ENCODE measurements at regions not wholly inside any gene's neighbourhood (a gene's known extent, or its start where the extent isn't known, plus 50 kb on each side); places are given as distances from the start of the nearest gene placed in this dataset.

DNA sequence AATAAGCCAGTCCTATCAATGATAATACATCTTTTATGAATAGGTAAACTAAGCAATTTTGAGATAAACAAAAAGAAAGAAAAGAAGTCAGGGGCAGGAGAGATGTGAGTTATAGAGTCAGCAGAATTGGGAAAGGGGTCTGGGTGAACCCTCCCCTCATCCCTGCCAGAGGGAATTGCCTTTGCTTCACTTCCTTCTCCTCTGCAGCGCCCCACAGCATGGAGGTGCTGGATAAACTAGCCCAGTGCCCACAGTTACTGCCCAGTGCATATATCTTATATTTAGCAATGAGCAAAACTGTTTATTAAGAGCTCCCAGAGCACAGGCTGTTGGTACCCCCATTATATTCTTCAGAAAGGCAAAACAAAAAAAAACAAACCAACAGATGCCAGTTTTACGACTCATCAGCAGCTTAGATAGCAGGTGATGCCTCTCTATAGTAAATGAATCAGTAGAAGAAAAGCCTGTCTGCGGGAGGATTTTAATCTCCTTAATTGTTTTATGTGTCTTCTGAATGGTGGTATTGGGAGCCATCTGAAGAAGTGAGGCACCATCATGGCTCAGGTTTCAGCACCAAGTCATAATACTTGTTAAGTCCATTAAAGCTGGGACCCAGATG is 419.2 kb downstream of the EPM2A start:
- DNase-seq (ENCODE audit: low read depth): no peak

DNA sequence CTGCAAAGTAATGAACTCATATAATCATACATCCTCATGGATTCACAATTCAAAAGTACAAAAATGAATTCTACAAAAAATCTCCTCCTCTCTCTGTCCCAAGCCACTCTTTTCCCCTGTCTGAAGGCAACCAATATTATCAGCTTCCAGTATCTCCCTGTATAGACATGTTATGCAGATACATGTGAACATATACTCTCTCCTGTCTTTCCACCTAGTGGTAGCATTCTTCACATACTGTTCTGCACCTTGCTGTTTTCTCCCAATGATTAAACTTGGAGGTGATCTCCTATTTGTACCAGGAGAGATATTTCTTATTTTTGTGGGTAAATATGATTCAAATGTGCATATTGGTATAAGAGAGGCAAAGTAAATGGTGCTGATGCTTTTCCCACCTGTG is 416.4 kb downstream of the EPM2A start:
- no peak for DNase-seq (ENCODE audit: low read depth)

DNA sequence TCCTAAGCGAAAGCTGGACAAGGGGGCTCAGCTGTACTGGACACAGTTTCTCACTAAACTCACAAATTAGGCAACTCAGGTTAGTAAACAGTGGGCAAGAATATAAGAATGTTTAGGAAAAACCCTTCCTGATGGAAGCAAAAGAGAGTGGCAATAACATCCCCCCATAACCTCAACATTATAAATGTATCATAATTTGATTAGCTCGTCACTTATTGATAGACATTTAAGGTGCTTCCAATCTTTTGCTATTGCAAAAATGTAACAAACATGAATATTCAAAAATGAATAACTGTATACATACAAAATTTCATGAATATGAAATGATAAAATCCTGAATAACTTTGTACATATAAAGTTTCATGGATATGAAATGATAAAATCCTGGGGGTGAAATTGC is 415.7 kb downstream of the EPM2A start:
- no peak for DNase-seq (ENCODE audit: low read depth)

DNA sequence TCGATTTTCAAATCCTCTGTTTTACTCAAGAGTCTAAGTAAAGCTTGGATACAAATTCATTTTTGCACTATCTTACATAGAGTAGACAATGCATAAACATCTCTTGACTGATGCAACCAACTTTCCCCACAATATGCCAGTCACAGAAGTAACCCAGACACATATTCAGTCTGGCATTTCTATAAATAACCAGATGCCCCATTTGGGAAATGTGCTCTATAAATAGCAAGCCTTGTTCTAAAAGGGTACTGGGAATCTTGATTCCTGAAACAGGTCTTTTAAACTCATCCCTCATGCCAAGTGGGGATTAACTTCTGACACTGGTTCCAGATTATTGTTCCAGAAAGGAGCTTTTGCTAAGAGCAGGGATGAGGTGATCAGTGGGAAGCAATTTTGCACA is 411.7 kb downstream of the EPM2A start:
- no peak for DNase-seq (ENCODE audit: low read depth)

DNA sequence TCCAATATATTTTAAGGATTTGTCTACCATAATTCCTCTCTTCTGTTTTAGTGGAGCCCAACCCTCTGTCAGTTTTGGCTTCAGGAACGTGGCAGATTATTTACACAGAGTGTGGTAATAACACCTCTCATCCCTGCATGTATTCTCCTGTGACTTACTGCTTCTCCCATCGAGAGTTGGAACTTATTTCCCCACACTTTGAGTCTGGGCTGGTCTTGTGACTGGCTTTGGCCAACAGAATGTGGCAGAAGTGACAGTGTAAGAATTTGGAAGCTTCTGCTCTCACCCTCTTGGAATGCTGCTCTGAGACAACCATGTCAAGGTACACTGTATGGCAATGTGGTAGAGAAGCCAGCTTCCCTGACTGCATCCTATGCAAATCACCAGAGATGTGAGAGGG is 407.7 kb downstream of the EPM2A start:
- no peak for DNase-seq (ENCODE audit: low read depth)

DNA sequence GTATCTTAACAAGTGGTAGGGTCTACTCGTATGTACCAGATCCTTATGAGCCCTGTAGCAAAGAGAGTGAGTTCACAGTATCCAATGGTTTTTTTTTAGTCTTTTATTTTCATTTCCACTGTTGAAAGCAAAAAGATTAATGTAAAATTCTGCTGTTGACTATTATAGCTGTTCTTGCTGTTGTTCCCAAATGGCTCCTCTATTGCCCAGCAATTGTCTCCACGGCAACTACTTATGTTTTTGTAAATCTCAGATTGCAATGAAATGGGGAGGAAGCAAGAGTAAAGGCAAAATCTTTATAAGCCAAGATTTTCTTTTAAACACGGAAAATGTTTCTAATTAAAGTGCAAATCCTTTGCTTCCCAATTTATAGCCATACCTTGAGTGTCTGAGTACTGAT is 406.1 kb downstream of the EPM2A start:
- no peak for DNase-seq (ENCODE audit: low read depth)

DNA sequence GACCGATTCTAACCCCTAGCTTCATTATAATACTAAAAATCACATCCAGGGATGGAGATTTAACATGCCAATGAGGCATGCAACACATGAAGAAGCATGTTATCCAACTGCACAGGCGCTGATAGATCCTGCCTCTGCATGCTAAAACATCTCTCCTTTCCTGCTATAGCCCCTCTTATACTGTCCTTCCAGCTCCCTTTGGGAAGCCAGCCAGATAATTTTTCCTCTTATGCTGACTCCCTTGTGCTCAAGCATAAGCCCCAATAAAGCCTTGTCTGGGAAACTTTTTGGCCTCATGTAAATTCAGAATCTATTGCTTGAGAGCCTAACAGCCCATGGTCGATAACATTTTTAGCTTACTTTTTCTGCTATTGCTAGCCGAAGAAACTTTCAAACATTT is 404.3 kb downstream of the EPM2A start:
- DNase-seq (ENCODE audit: low read depth): no peak

DNA sequence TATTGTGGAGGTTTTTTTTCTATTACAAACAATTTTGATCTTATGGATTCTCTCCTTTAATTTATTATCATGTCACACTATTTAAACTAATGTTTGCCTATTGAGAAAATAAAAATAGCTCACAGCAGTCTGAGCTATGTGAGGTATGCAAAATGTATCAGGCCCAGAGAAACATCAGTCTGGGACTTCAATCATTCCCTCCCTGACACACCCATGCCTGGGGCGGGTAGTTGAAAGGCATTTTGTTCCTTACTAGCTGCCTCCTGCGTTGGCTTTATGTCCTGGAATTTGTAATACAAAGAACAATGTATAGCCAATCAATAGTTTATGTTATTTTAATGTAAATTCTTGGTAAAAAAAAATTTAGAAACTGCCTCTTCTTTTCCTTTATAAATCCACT is 403.3 kb downstream of the EPM2A start:
- no peak for DNase-seq (ENCODE audit: low read depth)

DNA sequence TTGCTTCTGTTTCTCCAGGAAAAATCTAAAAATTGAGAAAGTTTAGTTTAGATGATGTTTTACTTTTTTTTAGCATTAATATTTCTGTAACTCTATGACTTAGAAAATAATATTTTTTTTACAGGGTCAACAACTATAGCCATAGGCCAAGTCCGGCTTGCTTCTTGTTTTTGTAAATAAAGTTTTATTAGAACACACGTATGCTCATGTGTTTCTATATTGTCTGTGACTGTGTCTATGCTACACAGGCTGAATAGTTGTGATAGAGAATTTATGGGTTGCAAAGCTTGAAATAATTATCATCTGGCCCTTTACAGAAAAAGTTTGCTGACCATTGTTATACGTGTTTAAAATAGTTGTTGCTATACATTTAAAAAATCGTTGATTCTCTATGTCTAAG is 399.2 kb downstream of the EPM2A start:
- DNase-seq (ENCODE audit: low read depth): no peak

DNA sequence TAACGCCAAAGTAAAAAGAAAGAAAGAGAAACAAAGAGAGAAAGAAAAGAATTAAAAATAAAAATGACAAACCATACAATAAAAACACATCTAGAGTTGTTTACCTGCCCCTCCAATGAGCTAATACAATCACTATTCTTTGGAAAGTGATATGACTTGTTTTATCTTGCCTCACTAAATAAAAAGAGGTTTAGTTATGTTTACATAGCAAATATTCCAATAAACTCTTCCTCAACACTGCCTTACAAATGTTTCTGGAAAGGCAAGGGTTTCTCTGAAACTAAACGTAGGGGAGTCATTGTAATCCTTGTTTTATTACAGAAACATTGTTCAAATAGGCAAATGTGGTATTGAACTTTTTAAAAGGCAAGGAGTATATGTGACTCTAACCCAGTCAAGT is 396.2 kb downstream of the EPM2A start:
- no peak for DNase-seq (ENCODE audit: low read depth)

DNA sequence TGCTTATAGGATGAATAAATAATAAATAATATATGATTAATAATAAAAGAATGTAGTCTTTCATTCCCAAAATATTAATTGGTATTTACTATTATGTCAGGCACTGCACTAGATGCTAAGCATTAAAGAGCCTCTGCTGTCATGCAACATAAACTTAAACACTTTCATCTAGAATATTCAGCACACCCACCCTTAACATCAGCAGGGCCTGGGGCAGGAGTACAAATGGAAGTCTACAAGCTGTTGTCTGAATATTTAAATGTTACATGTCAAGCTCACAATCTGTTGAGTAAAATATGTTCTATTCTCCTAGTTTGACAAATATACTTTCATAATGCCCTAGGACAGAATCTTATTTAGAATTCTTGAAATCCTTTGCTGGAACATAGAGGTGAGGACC is 395.1 kb downstream of the EPM2A start:
- DNase-seq (ENCODE audit: low read depth): no peak

DNA sequence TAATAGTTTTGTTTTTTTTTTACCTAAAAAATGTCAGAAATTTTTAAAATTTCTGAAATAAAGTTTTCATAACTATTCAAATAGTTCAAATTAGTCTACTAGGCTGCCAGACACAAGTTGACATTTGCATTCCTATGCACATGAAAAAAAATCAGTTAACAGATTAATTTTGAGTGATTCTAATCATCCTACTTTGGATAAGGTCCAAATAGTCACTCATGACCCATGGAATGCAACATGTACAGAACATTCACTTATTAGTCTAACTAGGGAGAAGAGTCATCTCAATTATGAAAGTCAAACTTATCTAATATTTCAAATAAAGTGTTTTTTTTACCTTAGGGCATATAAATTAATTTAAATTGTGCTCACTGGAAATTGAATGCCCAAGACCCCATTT is 390.2 kb downstream of the EPM2A start:
- DNase-seq (ENCODE audit: low read depth): no peak

DNA sequence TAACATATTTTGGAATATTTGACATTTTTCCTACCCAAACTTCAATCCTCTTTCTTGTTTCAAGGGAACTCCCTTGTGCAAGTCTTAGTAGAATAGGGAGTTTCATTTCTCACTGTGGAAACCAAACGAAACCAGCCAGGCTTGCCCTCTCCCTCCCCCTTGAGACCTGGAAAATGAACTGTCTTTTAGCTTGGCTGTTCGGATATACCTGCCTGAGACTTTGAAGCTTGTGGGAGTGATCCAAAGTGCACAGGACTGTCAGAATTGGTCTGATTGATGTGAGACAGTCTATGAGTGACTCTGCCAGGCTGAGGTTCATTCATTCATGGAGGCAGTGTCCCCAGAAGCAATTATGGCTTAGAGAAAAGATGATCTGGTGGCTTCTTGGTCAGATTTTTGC is 388.1 kb downstream of the EPM2A start:
- DNase-seq (ENCODE audit: low read depth): no peak

DNA sequence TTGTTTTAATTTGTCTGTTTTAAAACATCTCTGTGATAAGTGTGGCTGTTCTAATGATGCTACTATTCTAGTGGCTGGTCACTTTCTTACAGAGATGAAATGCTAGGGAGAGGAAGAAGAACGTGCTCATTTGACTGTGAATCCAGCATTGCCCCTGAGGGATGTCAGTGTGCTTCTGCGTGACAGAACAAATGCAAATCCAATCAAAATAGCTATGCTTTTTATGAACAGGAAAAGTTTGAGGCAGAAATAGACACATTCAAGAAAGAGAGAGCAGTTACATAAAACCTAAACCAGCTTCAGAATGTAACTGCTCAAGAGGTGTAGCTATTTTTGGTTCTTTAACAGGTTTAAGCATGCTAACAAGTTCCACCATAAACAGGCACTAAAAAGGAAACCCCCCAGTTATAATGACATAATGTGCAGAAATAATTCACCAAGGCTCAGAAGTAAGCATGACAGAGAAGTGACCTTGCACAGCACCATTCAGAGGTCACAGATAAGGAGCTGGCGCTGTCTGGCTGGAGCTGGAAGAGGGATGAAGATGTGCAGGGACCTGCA is 385.3 kb downstream of the EPM2A start:
- no peak for DNase-seq (ENCODE audit: low read depth)

DNA sequence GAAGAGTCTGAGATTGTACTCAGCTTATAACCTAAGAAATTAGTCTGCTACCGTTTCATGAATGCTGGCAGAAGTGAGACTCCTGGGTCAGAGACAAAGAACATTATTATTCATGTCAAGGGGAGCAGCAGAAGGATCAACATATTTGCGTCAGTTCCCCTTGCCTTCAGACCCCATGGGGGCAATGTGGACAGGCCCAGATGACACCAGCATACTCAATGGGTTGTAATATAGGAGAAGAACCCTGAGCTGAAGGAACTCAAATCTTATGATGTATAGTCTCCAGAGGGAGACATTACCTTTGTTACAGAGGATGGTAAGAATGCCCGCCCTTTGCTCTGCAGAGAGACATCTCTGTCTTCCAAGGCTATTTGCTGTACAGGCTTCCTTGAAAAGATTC is 384.4 kb downstream of the EPM2A start:
- no peak for DNase-seq (ENCODE audit: low read depth)

DNA sequence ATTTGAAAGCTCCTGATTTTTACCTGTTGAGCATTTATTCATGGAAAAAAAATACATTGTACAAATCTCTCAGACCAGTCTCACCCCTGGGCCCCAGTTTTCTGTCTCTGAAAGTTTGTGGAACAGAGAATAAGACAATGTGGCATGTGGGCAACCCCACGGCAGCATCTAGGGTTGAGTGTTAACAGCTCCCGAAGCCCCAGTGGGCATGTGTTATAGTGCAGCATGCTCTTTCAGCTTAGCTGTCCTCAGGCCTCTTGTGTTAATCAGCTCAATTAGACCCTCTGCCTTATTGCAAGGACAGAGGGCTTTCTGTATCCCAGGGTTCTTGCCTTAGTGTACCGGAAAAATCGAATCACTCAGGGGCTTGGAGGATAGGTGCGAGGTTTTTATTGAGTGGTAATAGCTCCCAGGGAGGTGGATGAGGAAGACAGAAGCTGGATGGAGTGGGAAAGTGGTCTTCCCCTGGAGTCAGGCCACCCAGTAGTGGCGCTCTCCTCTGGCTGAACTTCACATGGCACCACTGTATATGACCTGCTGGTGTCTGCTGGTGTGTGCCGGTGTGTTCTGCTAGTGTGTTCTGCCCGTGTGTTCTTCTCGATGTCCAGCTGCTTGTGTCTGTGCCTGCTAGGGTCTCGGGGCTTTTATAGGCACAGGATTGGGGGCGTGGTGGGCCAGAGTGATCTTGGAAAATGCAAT is 382.8 kb downstream of the EPM2A start:
- no peak for DNase-seq (ENCODE audit: low read depth)

DNA sequence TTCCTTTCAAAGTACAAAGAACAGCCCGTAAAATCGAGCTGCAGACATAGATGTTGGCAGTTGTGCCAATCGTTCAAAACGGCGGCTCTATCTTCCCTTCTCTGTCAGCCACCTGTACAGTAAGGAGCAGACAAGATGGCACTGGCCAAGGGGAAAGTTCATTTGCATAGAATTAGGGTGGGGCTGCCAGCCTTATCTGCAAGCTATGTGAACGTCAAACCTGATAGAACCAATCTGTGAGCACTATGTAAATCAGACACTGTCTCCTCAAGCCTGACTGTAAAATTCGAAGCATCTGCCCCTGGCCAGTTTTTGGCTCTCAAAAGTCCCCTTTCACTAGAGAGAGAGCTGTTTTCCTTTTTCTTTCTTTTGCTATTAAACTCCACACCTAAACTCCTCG is 374.5 kb downstream of the EPM2A start:
- no peak for DNase-seq (ENCODE audit: low read depth)

DNA sequence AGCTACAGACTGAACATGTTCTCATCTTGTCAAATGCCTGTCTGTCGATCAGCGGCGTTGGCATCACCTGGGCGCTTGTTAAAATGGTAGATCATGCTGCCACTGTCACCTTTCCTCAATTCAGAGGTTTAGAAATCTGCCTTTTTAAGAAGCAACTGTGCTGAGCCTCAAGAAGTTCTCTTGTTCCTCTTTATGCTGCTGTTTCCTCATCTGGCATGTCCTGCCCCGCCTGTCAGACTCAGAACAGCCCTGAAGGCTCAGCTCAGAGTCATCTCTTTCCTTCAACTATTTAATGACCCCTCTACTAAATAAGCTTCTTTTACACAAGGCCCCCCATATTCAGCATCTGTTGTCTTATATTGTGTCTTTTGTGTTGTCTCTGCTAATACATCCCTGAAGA is 368.2 kb downstream of the EPM2A start:
- no peak for DNase-seq (ENCODE audit: low read depth)

DNA sequence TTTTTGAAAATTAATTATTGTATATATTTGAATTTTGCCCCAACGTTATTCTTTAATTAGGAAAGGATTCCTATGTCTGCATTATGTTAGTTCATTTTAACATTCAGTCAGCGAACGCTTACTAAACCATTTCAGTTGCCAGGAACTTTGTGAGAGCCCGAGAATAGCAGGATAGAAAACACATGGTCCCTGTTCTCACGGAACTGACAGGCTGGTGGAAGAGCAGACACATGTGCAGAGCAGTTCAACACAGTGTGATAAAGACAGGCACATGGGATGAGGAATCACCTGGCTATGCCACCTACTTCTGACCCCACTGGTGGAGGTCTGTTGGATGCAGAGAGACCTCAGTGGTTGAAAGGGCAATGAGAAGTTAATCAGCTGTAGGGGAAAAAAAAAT is 367.2 kb downstream of the EPM2A start:
- DNase-seq (ENCODE audit: low read depth): no peak

DNA sequence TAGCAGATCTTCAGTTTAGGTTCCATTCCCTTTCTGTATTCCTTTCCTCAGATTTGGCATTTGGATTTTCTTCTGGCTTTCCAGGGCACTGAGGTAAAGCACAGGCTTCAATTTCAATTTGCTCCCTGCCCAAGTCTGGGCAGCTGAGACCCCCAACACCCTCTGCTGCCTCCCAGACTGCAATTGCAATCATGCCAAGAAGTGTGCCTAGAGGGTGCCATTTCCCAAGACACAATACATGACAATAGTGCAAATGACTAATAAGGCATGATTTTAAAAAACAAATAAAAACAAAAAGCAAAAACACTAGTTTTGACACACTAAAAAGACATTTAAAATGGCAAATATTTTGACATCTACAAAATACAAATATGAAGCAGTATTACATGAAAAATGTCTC is 364.8 kb downstream of the EPM2A start:
- DNase-seq (ENCODE audit: low read depth): no peak

DNA sequence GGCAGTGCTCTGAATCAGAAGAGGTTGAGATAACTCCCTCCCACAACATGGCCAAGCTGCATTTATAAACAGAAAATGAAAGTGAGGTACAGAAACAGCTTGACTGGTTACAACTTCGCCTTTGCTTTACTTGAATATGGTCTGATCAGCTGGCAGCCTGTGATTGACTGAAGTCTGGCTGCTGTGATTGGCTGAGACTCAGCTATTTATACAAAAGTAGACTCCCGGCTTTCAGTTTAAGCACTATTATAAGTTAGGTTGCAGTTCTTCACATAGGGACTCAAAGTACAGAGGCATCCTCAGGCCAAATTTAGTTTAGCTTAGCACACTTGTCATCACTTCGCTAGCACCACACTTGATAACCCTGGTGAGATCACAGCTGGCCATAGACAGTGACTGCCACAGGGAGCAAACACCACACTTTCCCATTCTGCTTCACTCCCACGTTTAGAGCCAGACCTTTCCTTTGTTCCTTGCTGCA is 362.6 kb downstream of the EPM2A start:
- DNase-seq (ENCODE audit: low read depth): no peak

DNA sequence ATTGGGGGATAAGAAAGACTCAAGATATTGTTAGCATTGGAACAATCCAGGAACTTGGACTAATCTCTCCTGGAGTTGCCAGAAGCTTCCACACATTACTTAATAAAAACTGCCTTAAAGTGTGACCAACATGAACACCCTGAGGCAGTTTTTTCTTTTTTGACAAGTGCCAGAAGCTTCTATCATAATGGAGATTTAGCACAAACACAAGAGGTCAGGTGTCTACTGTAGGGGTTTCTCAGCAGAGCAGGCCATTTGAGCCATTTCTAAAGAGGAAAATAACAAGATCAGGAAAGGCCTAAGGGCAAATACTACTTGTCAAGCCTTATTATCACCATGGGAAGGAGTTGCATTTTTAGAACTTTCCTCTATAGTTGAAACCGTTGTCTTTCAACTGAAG is 361.5 kb downstream of the EPM2A start:
- no peak for DNase-seq (ENCODE audit: low read depth)

DNA sequence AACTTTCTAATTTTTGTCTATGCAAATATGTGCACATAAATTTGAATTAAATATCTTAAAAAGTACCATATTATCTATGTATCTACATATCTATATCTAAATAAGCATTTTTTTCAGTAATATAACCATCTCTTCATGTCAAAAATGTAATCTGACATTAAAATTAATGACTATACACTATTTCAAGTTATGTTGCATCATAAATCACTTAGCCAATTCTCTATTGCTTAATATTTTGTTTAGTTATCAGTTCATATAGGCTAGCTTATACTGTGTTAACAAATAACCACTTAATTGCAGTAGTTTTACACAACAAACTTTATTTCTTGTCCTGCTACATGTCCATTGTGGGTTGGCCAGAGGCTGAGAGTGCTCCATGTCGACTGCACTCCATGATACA is 360.8 kb downstream of the EPM2A start:
- DNase-seq (ENCODE audit: low read depth): no peak

DNA sequence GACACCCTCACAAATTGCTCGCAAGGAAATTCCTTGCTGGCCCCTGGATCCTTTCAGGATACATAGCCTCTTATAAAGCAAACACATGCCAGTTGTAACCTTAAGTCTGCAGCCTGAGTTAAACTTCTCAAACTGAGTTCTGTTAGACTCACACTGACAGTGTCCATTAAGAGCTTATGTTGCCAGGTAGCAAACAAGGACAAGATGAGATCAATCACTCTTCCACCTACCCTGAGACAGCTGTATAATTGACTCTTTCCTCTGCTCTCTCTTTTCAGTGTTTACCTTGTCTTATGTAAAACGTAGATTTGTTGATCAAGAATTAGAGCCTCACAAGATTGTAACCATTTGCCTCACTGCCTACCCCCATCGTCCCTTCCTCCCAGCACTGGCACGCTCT is 359.8 kb downstream of the EPM2A start:
- DNase-seq (ENCODE audit: low read depth): no peak
